ENCODE measurements at regions not wholly inside any gene's neighbourhood (a gene's known extent, or its start where the extent isn't known, plus 50 kb on each side); places are given as distances from the start of the nearest gene placed in this dataset.

GRCh38 chr10:62661143-62661542, 143.4 kb upstream of the ADO start:
- no peak for TF ChIP-seq EZH2 (IDR thresholded peaks at IDR 0.05; ENCODE audit: low read depth, unreplicated experiment)
- TF ChIP-seq CTCF (conservative IDR thresholded peaks at IDR 0.05; ENCODE audit: low read depth in 2 of 2) = no peak
- TF ChIP-seq EZH2phosphoT487 (IDR thresholded peaks at IDR 0.05; ENCODE audit: unreplicated experiment) = no peak
- no peak for TF ChIP-seq CREB1 (CRISPR knock-in tag; IDR thresholded peaks at IDR 0.05; ENCODE audit: low read depth)
- TF ChIP-seq REST (IDR thresholded peaks at IDR 0.05; ENCODE audit: unreplicated experiment) = no peak
- TF ChIP-seq POLR2AphosphoS5 (IDR thresholded peaks at IDR 0.05; ENCODE audit: low read depth) = no peak
- TF ChIP-seq ZNF114 (CRISPR knock-in tag; IDR thresholded peaks at IDR 0.05) = no peak
- no peak for TF ChIP-seq STAT1 (IDR thresholded peaks at IDR 0.05; ENCODE audit: unreplicated experiment)
- TF ChIP-seq NANOG (IDR thresholded peaks at IDR 0.05; ENCODE audit: borderline replicate concordance) = no peak
